GM19023 (cell line): ENCODE measurements at regions not wholly inside any gene's neighbourhood (a gene's known extent, or its start where the extent isn't known, plus 50 kb on each side); places are given as distances from the start of the nearest gene placed in this dataset.
"Not testable (repeated sequence)": the region's sequence is repeated elsewhere in the genome, so short reads cannot be mapped to it uniquely, and the experiment has no call there.

ENCODE experiments used
- ATAC-seq: cut with Tn5 transposase; IDR thresholded peaks from one replicate; pipeline ENCODE4 v1.9.1; 2021; ENCODE audit warnings: mild to moderate bottlenecking, moderate library complexity; ENCODE audit not compliant: unreplicated experiment

DNA sequence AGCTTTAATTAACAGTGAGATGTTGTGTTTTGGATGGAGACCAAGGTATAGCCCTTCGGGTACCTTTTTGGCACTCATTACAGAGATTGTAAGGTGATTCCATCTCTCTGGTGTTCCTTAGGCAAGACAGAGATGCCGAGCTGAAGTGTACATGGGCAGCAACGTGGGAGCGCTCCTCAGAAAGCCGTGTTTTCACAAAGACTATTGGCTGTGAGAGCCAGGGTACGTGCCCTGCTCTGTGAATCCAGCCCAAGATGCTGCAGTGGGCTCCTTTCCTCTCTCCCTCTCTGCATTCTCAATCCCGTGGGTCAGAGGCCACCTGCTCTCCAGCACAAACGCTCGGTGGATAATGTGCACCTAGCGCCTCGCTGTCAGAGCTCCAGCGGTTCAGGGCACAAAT, 203.0 kb upstream of the EPHA4 start:
- ATAC-seq, result no peak

DNA sequence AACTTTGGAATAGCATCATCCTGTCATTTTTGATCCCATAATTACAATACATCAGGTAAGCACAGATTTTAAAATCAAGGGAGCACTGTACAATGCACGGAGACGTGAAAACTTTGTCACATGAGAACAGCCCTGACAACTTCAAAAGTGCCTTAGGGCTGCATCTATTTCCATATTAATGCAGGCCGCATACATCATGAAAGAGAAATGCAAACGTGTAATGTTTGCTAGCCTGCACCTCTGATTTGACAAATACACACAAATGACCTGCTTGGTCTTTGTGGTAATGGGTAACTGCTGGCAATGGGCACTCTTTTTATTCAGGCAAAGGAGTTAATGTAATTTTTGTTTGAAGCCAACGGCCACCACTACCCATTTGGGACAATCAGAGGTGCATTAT, 202.0 kb upstream of the EPHA4 start:
- no peak for ATAC-seq

DNA sequence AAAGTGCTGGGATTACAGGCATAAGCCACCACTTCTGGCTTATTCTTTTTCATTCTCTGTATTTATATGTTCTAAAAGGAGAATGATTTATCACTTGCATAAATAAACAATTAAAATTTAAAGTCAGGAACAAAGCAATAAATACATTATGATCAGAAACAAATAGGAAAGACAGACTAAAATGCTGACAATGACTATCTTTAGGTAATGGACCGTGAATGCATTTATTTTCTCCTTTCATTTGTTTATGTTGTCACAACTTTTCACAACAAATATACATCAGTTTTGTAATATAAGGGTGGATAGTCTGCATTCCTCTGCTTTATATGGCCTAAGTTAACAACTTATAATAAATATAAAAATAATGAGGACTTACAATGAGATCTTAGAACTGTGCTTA, 199.2 kb upstream of the EPHA4 start:
- ATAC-seq, result no peak

DNA sequence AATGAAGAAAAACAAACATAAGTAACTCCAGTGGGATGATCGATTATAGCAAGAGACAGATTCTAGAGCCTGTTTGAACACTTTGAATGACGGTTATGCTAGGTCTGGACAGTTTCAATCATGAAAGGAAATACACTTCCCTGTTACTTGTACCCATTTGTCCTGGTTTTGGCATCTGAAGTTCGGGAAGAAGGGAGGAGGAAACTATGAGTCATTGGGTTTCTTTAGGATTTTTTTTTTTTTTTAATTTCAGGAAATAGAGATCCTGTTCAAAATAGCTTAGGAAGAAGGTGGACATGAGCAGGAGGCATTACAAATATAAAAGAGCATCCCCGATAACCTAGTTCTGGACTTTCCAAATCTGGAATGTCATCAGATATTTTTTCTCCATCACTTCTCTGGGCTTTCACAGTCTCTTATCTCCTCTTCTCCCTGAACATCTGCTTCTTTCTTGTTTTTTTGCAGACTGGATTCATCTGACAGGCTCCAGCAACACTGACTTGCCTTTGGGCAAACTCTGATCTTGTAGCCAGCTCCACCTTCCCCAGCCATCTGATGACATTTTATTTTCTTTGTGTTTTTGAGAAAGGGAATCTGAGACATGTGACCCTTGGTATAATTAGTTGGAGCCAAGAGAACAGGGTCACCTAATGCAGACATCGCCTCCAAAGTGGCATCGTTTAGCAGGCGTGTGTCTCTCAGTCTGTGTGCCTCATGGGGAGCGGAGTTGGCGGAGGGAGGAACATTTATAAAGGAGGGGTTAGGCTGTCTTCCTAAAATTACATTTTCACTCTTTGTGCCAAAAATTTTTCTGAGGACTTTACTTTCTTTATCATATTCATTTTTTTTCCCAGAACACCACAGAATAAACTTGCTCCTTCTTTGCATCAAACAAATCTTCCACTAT, 195.3 kb upstream of the EPHA4 start:
- no peak for ATAC-seq

DNA sequence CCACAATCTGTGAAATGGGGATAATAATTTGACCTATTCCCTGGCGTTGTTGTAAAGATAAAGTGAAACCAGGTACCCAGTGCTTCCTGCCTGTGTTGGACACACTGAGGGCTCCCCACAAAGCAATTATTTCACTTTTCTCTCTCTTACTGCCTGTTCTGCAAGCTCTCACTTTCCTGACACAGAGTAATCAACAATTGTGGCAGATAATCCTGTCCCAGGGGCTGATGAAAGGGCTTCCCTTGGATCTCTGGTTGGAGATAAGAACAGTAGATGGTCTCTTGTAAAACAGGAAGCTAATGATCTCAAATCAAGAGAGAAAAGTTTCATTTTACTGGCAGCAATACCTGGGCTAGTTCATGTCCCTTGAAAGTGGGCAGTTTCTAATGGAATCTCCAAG, 190.4 kb upstream of the EPHA4 start:
- no peak for ATAC-seq

DNA sequence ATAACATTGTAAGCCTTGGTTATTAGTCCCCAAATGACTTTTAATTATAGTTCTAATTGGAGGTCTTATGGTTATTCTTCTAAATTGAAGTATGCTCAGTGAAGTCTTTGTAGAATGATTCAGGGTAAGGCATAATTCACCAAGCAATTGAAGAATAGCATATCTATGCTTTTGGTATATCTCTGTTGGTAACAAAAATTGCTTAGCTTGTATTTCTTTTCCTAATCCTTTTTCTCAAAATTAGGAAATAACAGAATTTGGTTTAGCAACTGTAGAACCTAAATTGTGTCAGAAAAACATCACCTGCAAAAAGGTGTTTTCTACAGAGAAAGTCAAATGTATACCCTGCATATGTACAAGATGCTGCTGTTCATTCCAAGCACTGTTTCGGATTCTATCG, 189.2 kb upstream of the EPHA4 start:
- ATAC-seq, result no peak

DNA sequence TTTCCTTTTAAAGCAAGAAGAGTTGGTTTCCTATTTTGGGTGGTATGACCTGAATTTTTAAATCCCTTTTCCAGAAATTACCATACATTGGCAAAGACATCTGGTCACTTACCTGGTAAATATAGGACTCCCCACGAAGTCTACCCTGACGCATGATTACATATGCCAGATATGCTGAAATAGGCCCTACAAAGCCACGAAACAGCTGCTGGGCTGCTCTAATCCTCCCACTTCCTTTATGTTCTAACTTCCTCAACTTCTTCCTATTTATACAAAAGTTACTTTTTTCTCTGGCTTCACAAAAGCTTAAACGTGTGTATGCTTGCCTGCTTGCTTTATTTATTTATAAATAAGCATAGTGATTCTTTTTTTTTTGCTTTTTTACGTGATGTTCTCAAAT, 186.0 kb upstream of the EPHA4 start:
- ATAC-seq, result no peak

DNA sequence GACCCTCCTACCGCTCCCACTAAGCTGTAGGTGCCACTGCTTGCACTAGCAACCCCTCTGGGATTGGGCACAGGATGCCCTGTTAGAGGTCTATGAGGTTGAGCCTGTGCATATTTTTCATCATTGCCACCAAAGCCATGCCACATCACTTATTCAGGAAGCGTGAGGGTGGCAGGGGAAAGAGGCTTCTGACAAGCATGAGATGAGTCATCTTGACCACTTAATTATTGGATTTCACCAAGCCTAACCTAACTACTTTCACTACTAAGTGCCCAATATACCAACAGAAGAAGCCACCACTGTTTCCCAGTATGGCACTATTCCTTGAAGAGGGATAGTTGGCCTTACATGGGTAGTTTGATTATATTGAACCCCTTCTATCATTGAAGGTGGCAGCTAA, 181.3 kb upstream of the EPHA4 start:
- no peak for ATAC-seq

DNA sequence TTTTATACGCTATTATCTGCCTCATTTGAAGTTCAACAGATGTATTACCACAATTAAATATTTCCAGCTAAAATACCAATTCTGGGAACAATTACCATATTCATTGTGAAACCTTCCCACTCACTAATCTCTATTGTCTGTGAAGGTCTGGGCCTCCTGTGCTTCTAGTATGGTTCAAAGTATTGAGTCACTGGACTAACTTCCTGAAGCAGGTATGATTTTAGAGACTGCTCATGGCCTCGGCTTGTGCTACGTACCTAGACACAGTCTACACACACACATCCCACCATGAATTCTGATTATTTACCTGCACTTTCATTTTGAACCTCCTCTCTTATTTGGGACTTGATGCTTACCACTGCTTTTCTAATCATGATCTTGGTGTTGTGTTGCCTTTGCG, 180.7 kb upstream of the EPHA4 start:
- ATAC-seq, result no peak

DNA sequence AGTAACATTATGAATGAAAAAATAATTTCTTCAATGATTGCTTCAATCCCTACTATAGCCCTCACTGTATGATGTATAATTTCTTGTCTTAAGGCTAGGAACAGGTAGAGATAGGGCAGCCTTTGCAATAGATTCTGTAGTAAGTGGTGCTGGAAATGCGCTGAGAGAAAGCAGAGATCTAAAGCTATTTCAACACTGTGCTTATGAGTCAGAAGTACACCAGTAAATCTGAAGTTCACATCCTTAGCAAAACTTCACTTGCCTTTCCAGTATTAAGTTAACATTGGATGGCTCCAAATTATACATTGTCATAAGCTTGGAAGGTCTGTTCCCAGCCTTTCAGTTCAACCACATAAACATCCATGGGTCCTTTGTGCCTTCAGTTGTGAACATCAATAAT, 178.2 kb upstream of the EPHA4 start:
- ATAC-seq, result no peak

DNA sequence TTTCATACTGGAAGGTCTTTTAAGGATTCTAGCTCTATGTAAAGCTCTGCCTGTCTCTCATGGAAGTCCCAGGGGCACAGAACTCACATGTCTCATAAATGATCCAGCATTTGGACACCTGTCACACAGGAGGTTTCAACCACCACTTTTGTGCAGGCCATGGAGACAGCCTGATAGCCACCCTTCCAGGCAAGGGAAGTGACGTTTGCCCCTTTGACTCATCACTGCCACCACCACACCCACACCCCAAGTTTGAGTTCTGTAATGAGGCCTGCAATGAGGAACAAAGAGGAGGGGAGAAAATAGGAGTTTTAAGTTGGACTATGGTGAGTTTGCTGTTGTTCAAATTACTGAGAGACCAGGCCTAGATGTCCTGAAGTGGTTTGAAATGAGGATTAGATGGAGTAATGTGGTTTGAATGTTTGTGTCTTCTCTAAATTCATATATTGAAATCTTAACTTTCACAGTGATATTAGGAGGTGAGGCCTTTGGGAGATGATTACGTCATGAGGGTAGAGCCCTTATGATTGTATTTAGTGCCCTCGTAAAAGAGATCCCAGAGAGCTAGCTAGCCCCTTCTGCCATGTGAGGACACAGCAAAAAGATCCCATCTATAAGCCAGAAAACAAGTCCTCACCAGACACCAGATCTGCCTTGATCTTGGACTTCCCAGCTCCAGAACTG, 175.3 kb upstream of the EPHA4 start:
- peak; percentile 81 for ATAC-seq

DNA sequence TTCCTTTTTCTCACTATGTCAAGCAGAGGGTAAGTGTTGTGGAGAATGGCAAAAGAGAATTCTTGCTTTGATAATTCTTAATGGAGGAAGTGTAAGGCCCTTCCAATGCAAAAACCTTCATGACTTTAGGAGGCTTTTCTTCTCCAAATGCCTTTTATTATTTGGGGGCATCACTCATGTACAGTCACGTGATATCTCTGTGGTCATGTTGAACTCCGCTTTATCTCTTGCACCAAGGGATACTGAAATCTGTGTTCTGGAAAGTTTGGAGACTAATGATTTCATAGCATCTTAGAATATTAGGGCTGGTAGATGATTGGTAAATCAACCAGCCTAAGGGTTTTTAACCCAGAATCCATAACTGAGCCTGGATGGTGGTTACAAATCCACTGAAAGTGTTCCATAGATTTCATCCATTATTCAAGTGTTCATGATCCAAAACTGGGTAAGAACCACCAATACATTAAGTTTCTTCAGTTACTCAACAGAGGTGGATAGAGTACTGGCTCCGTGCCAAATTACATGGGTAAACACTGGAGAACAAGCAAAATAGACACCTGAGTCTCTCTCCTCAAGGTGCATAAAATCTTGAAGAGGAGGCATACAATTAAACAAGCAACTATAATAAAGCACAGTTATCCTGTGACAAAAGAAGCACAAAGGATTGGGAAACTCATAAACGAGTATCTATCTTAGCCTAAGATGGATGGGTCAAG, 169.6 kb upstream of the EPHA4 start:
- ATAC-seq, result no peak

DNA sequence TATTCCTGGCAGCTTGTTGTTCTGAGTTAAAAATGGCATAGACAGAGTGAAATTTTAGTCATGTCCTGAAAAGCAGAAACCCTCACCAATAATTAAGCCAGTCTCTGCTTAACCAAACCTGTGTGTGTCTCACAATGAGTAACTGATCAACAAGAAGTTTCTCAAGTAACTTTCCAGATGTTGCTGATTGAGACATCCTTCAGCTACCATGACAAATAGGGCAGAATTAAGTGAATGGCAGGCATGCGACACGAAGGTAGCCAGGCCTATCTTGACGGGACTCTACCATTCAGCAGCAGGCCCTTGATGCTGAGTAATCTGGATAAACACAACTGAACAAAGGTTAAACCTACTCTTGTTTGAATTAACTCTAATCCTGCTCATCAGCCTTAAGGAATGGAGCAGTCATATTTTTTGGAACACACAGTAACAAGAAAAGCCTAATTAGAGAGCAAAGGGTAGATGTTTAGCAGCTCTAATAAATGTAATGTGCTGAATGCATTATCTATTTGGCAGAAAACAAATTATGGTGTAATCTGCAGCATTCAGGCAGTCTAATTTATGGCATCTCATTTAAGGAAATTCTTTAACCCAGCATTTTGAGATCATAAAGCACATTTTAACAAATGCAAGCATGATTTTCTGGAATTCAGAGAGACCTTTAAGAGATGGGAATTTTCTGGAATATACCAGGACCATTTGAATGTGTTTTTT, 159.5 kb upstream of the EPHA4 start:
- ATAC-seq, result peak; percentile 93

DNA sequence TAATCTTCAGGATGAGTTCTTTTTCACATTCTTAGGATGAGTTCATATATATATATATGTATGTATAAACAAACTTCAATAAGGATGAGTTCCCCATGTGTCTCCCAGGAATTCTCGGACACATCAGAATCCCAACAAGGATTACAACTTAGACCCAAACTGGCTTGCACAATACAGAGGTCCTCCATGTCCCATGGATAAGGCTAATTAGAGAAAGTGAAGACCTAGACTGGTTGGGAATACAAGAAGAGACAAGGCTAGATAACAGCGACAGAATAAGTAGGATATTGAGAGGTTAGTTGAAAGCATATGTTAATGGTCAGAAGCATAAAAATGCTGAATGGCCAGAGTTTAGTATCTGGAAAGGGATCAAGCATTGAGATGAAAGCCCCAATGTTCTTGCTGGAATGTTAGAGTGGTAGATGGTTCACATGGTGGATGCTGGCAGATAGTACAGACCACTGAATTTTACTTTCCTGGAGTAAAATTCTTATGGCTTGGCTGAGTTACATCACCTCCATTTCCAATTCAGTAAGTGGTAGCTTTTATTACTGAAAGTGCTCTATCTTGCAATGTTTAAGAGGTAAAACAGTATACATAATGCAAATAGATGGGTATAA, 154.9 kb upstream of the EPHA4 start:
- no peak for ATAC-seq

DNA sequence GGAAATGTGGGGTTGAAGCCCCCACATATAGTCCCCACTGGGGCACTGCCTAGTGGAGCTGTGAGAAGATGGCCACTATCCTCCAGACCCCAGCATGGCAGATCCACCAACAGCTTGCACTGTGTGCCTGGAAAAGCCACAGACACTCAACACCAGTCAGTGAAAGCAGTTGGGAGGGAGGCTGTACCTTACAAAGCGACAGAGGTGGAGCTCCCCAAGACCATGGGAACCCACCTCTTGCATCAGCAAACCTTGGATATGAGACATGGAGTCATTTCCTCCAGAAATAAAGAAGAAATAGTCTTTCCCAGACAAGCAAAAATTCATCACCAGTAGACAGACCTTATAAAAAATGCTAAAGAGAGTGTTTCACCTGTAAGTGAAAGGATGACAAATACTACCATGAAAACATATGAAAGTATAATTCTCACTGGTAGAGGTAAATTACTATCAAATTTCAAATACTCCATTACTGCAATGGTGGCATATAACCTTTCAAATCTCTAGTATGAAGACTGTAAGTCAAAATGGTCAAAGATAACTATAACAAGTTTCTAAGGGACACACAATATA, 152.6 kb upstream of the EPHA4 start:
- ATAC-seq, result no peak

DNA sequence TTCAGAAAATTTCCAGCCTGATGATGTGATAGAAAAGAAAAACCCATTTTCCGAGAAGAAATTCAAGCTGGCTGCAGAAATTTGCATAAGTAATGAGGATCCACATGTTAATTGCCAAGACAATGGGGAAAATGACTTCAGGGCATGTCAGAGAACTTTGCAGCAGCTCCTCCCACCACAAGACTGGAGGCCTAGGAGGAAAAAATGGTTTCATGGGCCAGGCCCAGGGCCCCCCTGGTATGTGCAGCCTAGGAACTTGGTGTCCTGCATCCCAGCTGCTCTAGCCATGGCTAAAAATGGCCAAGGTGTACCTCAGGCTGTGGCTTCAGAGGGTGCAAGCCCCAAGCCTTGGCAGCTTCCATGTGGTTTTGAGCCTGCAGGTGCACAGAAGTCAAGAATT, 152.0 kb upstream of the EPHA4 start:
- not testable (repeated sequence) for ATAC-seq

DNA sequence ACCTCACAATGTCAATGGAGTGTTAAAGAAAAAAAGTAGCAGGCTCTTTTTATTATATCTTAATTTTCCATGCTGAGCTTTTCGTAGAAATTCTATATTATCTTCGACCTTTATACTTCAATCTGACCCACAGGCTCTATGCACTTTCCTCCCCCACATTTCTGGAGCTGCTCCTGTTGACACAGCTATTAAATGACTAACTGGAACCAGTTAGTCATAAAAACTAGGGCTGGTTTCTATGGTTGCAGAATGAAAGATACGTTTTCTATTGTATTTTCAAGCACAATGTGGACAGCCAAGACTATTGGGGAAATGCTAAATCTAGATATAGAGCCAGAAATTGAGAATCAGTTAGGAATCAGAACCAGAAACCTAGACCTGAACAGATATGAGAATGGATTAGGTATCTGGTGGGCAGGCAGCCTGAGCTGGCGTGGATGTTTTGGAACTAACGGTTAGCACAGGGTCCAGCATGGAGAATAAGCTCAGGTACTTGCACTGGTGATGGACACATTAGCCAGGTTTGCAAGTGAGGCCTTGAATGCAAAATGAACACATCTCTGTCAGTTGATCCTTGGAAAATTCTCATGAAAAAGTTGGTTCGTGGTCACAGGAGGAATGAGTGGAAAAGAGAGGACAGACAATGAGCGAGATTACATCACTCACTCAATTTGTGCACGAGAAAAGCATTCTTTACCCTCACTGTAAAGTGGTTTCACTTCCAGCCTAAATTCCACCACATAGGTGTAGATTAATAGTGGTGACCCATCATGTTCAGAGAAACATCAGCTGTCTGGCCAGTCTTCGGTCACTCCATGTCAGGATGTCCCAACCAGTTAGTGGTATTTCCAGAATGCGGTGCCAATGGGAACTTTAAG, 144.6 kb upstream of the EPHA4 start:
- no peak for ATAC-seq

DNA sequence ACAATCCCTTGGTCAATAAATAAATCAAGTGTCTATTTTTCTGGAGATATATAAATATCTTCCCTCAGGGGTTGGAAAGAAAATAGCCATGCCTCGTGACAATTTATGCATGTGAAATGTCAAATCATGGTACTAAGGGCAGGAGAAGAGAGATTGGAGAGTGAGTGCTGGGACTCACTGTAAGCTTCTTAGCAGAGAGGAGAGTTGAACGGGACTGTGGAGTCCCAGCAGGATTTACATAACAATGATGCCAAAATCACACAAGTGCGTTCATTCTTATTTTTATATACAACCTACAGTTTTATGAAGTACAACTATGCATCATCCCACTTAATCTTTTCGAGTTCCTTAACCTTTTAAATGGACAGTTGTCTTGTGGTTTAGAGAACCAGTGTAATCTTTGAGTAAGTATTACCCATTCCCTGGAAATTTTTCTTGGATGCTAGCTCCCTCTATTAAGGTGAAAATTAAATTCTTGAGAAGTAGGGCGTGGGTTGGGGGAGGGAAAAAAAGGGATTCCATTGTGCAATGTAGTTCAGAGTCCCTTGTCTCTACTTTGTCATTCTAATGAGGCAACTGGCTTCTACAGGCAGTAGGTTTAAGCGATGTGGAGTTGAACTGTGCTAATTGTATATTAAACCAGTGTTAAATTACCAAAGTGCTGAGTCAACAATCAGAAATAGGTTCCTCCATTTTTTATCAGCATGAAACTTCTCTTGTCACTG, 143.6 kb upstream of the EPHA4 start:
- ATAC-seq, result no peak

DNA sequence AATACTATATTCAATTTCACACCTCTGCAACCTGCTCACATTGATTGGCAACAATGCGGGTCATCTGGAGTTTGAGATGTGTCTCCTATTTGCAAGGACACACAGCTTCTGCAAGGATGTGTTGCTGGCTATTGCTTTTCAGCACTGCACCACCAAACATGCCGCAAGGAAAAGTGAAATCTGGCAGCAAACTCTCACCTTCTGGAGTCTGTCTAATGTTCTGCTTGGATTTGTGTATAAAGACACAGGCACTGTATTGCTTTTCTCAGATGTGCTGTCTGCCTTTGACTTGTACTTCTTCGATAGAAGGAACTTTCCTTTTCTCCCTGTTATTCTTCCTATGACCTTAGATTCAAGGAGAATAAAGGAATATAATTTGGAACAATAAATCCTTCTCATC, 138.6 kb upstream of the EPHA4 start:
- no peak for ATAC-seq
